ENCODE measurements at regions not wholly inside any gene's neighbourhood (a gene's known extent, or its start where the extent isn't known, plus 50 kb on each side); places are given as distances from the start of the nearest gene placed in this dataset.

DNA sequence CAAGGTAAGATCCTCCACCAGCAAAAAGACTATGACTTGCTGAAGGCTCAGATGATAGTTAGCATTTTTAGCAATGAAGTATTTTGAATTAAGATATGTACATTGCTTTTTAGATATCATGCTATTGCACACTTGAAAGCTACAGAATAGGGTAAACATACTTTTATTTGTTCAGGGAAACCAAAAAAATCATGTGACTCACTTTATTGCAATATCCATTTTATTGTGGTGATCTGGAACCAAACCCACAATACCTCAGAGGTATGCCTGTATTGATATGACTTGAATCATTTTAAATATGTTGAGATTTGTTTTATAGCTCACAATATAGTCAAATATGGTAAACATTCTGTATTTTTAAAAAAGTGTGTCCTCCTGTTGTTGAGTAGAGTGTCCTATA is 96.1 kb downstream of the DIO3 start:
- TF ChIP-seq GABPA (IDR thresholded peaks at IDR 0.05; ENCODE audit: low read depth) (no peak), REST (IDR thresholded peaks at IDR 0.05; ENCODE audit: insufficient replicate concordance, low read depth) (no peak), POLR2AphosphoS5 (IDR thresholded peaks at IDR 0.05; ENCODE audit: low read depth) (no peak)
- TF ChIP-seq, protein P1, sequence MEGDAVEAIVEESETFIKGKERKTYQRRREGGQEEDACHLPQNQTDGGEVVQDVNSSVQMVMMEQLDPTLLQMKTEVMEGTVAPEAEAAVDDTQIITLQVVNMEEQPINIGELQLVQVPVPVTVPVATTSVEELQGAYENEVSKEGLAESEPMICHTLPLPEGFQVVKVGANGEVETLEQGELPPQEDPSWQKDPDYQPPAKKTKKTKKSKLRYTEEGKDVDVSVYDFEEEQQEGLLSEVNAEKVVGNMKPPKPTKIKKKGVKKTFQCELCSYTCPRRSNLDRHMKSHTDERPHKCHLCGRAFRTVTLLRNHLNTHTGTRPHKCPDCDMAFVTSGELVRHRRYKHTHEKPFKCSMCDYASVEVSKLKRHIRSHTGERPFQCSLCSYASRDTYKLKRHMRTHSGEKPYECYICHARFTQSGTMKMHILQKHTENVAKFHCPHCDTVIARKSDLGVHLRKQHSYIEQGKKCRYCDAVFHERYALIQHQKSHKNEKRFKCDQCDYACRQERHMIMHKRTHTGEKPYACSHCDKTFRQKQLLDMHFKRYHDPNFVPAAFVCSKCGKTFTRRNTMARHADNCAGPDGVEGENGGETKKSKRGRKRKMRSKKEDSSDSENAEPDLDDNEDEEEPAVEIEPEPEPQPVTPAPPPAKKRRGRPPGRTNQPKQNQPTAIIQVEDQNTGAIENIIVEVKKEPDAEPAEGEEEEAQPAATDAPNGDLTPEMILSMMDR (IDR thresholded peaks at IDR 0.05; ENCODE audit: insufficient read depth, low read length): no peak

Measured in HL-60 (cell line).